ENCODE measurements at regions not wholly inside any gene's neighbourhood (a gene's known extent, or its start where the extent isn't known, plus 50 kb on each side); places are given as distances from the start of the nearest gene placed in this dataset.
A peak's percentile ranks its signal among the peaks of the same experiment; 100 is the strongest.
"Not testable (repeated sequence)": the region's sequence is repeated elsewhere in the genome, so short reads cannot be mapped to it uniquely, and the experiment has no call there.

- Histone ChIP-seq H3K27ac (no peak overlapping the region), H3K4me3 (no peak overlapping the region)
Observed at GRCh38 chr6:55958790-55959189, 83.4 kb upstream of the BMP5 start.

DNA sequence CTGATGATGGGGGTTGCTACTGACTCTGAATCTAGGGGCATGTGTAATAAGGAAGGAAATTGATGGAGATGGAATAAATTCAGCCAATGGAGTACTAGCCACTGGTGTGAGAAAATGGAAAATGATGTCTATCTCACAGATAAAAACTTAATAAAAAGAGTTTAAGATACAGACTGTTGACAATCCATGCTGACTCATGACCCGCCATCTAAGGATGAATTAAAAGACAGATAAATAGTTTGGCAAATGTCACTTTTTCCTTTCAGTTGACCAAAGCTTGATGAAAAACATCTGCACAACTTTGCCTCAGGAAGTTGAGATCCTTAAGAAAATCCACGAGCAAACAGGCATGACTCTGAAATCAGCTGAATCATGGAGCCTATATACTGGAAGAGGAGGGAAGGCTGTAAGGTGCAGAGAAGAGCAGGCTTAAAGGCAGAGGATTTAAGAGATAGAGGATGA lies 82.6 kb upstream of the BMP5 start:
- no peak overlapping the region for H3K27ac ChIP-seq
- H3K4me3 ChIP-seq = no peak overlapping the region

DNA sequence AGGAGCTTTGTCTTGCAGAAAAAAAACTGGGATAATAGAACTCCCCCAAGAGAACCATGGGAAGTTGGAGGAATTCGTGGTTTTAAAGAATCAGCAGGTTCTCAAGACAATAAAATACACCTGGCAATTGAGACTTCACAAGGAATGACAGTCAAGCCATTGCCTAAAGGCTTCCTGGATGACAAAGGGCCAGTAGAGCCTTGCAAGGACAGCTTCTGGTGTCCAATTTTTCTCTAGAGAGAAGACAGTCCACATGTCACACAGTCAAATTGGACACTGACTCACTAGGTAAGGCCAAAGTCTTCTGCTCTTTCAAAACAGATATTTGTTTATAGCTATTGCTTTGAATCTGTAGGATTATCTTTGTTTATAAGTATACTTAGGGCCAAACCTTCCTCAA lies 80.3 kb upstream of the BMP5 start:
- Histone ChIP-seq H3K27ac (no peak overlapping the region), H3K4me3 (no peak overlapping the region)

DNA sequence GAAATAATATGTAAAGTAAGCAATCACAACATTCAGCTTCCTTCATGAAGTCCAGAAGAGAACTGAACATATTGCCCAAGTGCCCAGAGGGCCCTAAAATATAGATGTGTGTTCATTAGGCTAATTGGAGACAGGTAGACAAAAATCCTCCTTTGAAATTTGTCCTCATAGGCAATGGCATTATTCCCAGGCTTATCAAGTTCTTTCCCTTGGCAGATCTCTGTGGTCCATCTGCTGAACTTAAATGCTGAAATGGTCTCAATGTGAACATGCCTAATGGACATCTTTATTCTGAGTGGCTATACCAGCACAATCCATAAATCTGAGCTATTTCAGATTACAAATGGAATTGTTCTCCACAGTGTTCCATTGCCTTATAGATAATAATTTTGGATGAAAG lies 79.0 kb upstream of the BMP5 start:
- no peak overlapping the region for H3K4me3 ChIP-seq
- no peak overlapping the region for H3K27ac ChIP-seq

DNA sequence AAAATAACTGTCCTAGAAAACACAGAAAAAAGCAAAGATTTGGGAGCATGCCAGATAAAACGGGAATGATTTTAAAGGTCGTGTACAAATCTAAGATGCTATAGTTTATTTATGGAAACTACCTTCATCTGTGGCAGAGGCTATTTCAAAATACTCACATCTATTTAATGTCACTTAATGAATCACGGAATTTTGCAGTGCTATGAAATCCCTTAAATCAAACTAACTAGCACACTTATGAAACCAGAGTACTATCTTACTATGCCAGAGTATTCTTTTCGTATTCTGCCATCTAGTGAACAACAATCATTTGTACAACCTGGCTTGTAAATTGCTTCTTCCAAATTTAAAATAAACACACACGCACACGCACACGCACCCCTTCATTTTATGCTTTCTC lies 77.9 kb upstream of the BMP5 start:
- H3K4me3 ChIP-seq = peak overlapping the region in 1 of 7 experiments; percentile 8

GRCh38 chr6:55950071-55950814 lies 74.9 kb upstream of the BMP5 start:
- no peak overlapping the region for H3K27ac ChIP-seq
- no peak overlapping the region for H3K4me3 ChIP-seq

More for the DNA sequence above, 77.9 kb upstream of the BMP5 start:
- no peak overlapping the region for H3K27ac ChIP-seq

- Histone ChIP-seq H3K4me3 (no peak overlapping the region), H3K27ac (no peak overlapping the region)
Observed at GRCh38 chr6:55943329-55943728, 67.9 kb upstream of the BMP5 start.

- Histone ChIP-seq H3K4me3 (no peak overlapping the region), H3K27ac (no peak overlapping the region)
Observed at GRCh38 chr6:55941702-55942101, 66.3 kb upstream of the BMP5 start.

GRCh38 chr6:55937951-55938690 lies 62.7 kb upstream of the BMP5 start:
- no peak overlapping the region for H3K27ac ChIP-seq
- no peak overlapping the region for H3K4me3 ChIP-seq

DNA sequence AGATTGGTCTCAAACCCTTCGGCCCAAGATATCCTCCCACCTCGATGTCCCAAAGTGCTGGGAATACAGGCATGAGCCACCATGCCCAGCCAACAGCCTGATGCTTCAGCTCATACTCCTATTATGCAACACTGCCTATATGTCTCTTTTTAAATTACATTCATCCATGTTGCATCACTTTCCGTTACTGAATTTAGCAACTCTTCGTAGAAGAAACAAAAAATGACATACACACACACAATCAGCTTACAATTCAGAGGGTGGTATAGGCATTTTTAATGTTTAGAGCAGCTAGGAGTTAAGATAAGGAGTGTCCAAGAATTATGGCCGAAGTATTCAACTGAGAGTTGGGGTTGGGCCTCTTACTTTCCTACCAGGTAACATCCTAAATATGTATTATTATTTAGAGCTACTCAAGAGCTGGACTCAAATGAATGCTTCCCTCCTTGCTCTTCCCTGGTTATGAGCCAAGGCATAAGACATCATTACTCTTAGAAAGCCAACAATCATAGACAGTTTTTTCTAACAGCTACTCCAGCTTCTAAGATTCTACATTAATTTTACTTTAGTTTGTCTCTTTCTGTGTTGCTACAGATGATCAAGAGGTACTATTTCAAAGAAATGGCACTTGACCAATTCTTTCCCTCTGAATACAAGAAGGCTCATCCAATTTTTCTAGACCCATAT lies 62.0 kb upstream of the BMP5 start:
- H3K4me3 ChIP-seq = no peak overlapping the region
- no peak overlapping the region for H3K27ac ChIP-seq

DNA sequence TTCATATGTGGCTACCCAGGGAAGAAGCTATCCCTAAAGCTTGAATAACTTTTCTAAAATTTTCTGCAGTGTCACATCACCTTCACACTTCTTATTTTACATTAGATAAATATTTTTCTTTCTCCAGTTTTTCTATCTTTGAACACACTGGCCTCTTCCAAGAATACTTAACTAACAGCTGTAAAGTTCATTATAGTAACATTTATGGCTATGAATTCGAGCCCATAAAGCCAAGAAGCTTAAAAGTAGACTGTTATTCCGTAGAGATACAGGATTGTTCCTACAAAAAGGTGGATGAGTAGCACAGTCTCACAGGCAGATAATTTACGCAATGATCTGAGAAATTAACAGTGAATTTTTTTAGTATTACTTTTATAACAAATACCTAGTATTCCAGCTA lies 55.7 kb upstream of the BMP5 start:
- Histone ChIP-seq H3K4me3 (no peak overlapping the region), H3K27ac (no peak overlapping the region)

- not testable (repeated sequence) for H3K4me3 ChIP-seq, H3K27ac ChIP-seq
Observed at GRCh38 chr6:55927713-55928112, 52.3 kb upstream of the BMP5 start.

- Histone ChIP-seq H3K4me3 (no peak overlapping the region), H3K27ac (no peak overlapping the region)
Observed at GRCh38 chr6:55925292-55925691, 49.9 kb upstream of the BMP5 start.

All from skin epidermis (tissue), 12 donors.